IMR-90 (cell line): ENCODE measurements at regions not wholly inside any gene's neighbourhood (a gene's known extent, or its start where the extent isn't known, plus 50 kb on each side); places are given as distances from the start of the nearest gene placed in this dataset.

Experiments
- ATAC-seq: fragments of 200-7000 bp; cut with Tn5 transposase; 2 replicates; pipeline ENCODE4 v1.9.1; 2020; ENCODE audit warnings: low read depth, mild to moderate bottlenecking, moderate library complexity
- BruUV-seq: library from RNA; stranded (reverse); fragments of 400-500 nt; replicated peaks from 2 replicates; lab custom pipeline; 2021; lab: Mats Ljungman, UMichigan
- CTCF ChIA-PET: fragments of 300-600 bp; formaldehyde crosslinking; extraction: SDS; loops from one replicate; lab custom pipeline; 2021; ENCODE audit warnings: antibody characterized with exemption; lab: Yijun Ruan, JAX
- POLR2A ChIA-PET: fragments of 300-600 bp; sonication (Branson Sonifier 250); formaldehyde crosslinking; loops from one replicate; lab custom pipeline; 2022; ENCODE audit warnings: antibody characterized with exemption; ENCODE audit not compliant: unreplicated experiment; lab: Charles Lee
- DNase-seq: peaks from one replicate; pipeline ENCODE4 v3.0.0; 2013
- H2AFZ ChIP-seq: replicated peaks from 2 replicates; pipeline ENCODE3; 2013; ENCODE audit warnings: low read length, mild to moderate bottlenecking; ENCODE audit not compliant: poor library complexity
- H2AK5ac ChIP-seq: 2 replicates; pipeline ENCODE4 v1.6.1; 2013; ENCODE audit warnings: low read depth, low read length, inconsistent platforms
- H2AK9ac ChIP-seq: replicated peaks from 2 replicates; pipeline ENCODE3; 2013; ENCODE audit warnings: mild to moderate bottlenecking, low read depth, low read length, moderate library complexity; ENCODE audit not compliant: poor library complexity
- H2BK120ac ChIP-seq: 2 replicates; pipeline ENCODE4 v1.6.1; 2013; ENCODE audit warnings: low read depth, low read length, inconsistent platforms
- H2BK15ac ChIP-seq: 3 replicates; pipeline ENCODE4 v1.6.1; 2013; ENCODE audit warnings: low read depth, low read length, inconsistent platforms
- H2BK20ac ChIP-seq: 2 replicates; pipeline ENCODE4 v1.6.1; 2013; ENCODE audit warnings: low read depth, mild to moderate bottlenecking, inconsistent platforms, low read length, moderate library complexity
- H2BK5ac ChIP-seq: 2 replicates; pipeline ENCODE4 v1.6.1; 2013; ENCODE audit warnings: mild to moderate bottlenecking, low read depth, low read length, inconsistent platforms; ENCODE audit not compliant: poor library complexity, severe bottlenecking
- H3K14ac ChIP-seq: replicated peaks from 2 replicates; pipeline ENCODE4 v1.6.1; 2013; ENCODE audit warnings: low read depth, low read length, inconsistent platforms
- H3K18ac ChIP-seq: 2 replicates; pipeline ENCODE4 v1.6.1; 2013; ENCODE audit warnings: low read depth, low read length, control low read depth
- H3K23ac ChIP-seq: 2 replicates; pipeline ENCODE4 v1.6.1; 2013; ENCODE audit warnings: low read depth, low read length, inconsistent platforms
- H3K27ac ChIP-seq: 2 replicates; pipeline ENCODE4 v1.5.1; 2013; ENCODE audit warnings: mild to moderate bottlenecking, control low read depth, low read length; ENCODE audit not compliant: insufficient read depth
- H3K27me3 ChIP-seq: 2 replicates; pipeline ENCODE4 v1.6.1; 2013; ENCODE audit warnings: low read length; ENCODE audit not compliant: control insufficient read depth, insufficient read depth
- H3K36me3 ChIP-seq: 2 replicates; pipeline ENCODE4 v1.6.1; 2013; ENCODE audit warnings: low read length, mixed read lengths; ENCODE audit not compliant: control insufficient read depth, insufficient read depth
- H3K4ac ChIP-seq: 2 replicates; pipeline ENCODE4 v1.6.1; 2013; ENCODE audit warnings: low read depth, low read length, inconsistent platforms
- H3K4me1 ChIP-seq: 2 replicates; pipeline ENCODE4 v1.6.1; 2013; ENCODE audit warnings: low read length, mixed read lengths; ENCODE audit not compliant: control insufficient read depth, insufficient read depth
- H3K4me2 ChIP-seq: 2 replicates; pipeline ENCODE4 v1.6.1; 2013; ENCODE audit warnings: low read depth, mild to moderate bottlenecking, control low read depth, low read length, moderate library complexity
- H3K4me3 ChIP-seq: 2 replicates; pipeline ENCODE4 v1.5.1; 2013; ENCODE audit warnings: low read depth, mild to moderate bottlenecking, control low read depth, low read length, moderate library complexity; ENCODE audit not compliant: insufficient read depth
- H3K56ac ChIP-seq: 2 replicates; pipeline ENCODE4 v1.6.1; 2013; ENCODE audit warnings: low read length, inconsistent platforms; ENCODE audit not compliant: insufficient read depth; ENCODE audit errors: extremely low read depth
- H3K79me1 ChIP-seq, 2 experiments: 2 replicates each; pipeline ENCODE4 v1.6.1; 2013; ENCODE audit warnings: low read length in 2 of 2, inconsistent platforms in 1 of 2, low read depth in 1 of 2
- H3K9ac ChIP-seq: 2 replicates; pipeline ENCODE4 v1.6.1; 2013; ENCODE audit warnings: low read depth, low read length, control low read depth
- H3K9me1 ChIP-seq: 2 replicates; pipeline ENCODE4 v1.6.1; 2013; ENCODE audit warnings: low read length, inconsistent platforms; ENCODE audit not compliant: insufficient read depth
- H3K9me3 ChIP-seq: 2 replicates; pipeline ENCODE4 v1.6.1; 2013; ENCODE audit warnings: low read length; ENCODE audit not compliant: control insufficient read depth, insufficient read depth
- H4K20me1 ChIP-seq: 2 replicates; pipeline ENCODE4 v1.6.1; 2013; ENCODE audit warnings: low read length, inconsistent platforms; ENCODE audit not compliant: insufficient read depth
- H4K5ac ChIP-seq: 2 replicates; pipeline ENCODE4 v1.6.1; 2013; ENCODE audit warnings: mild to moderate bottlenecking, low read depth, low read length, control low read depth
- H4K8ac ChIP-seq, 2 experiments: 2 replicates each; pipeline ENCODE4 v1.6.1; 2013; ENCODE audit warnings: low read depth in 2 of 2, low read length in 2 of 2, control low read depth in 1 of 2, inconsistent platforms in 1 of 2
- H4K91ac ChIP-seq: 2 replicates; pipeline ENCODE4 v1.6.1; 2013; ENCODE audit warnings: low read depth, low read length, inconsistent platforms; ENCODE audit not compliant: insufficient read depth
- CEBPB ChIP-seq: IDR thresholded peaks from 2 replicates; pipeline ENCODE4 v1.6.1; 2012; ENCODE audit warnings: low read depth, low read length, improper control_type of control experiment
- CHD1 ChIP-seq: IDR thresholded peaks from 2 replicates; pipeline ENCODE4 v1.6.1; 2012; ENCODE audit warnings: low read depth, low read length, improper control_type of control experiment
- MAFK ChIP-seq: IDR thresholded peaks from 2 replicates; pipeline ENCODE4 v1.6.1; 2012; ENCODE audit warnings: low read depth, low read length, improper control_type of control experiment
- RAD21 ChIP-seq: IDR thresholded peaks from 2 replicates; pipeline ENCODE4 v1.6.1; 2012; ENCODE audit warnings: low read length, improper control_type of control experiment
- RCOR1 ChIP-seq: IDR thresholded peaks from 2 replicates; pipeline ENCODE4 v1.6.1; 2012; ENCODE audit warnings: mild to moderate bottlenecking, low read length, improper control_type of control experiment; ENCODE audit not compliant: insufficient replicate concordance
- RFX5 ChIP-seq: IDR thresholded peaks from 2 replicates; pipeline ENCODE4 v1.8.0; 2012; ENCODE audit warnings: low read depth, mild to moderate bottlenecking, low read length, moderate library complexity
- USF2 ChIP-seq: fragments of 150-350 bp; IDR thresholded peaks from 2 replicates; pipeline ENCODE4 v1.6.1; 2017; ENCODE audit warnings: mild to moderate bottlenecking, antibody characterized with exemption, low read length, low read depth
- WGBS, 2 experiments: methylation state at CpG; one replicate each; pipeline versions ENCODE4 v1.1.5 to v1.1.7; 2013; ENCODE audit warnings: missing lambda C conversion rate in 2 of 2; ENCODE audit not compliant: insufficient read length in 1 of 2; ENCODE audit errors: extremely low coverage in 2 of 2; 5-methylcytosine and 5-hydroxymethylcytosine counted together
- dilution Hi-C: fragments of 300-500 bp; cut with HindIII; formaldehyde crosslinking; loops from one replicate; pipeline ENCODE4 v1.14.3; 2018; ENCODE audit warnings: low sequenced_read_pairs; ENCODE audit not compliant: unreplicated experiment
- in situ Hi-C: fragments of 300-500 bp; cut with MboI; formaldehyde crosslinking; loops from 3 replicates; pipeline ENCODE4 v1.14.3; 2019; ENCODE audit warnings: low sequenced_read_pairs, inconsistent platforms, mixed read lengths
- intact Hi-C: fragments of 100-400 bp; cut with micrococcal nuclease; formaldehyde crosslinking; loops from 2 replicates; pipeline ENCODE4 v1.10.0; 2022

- TF ChIP-seq MAFK (no peak), RCOR1 (no peak), CEBPB (no peak), USF2 (no peak), CHD1 (no peak), RAD21 (no peak), RFX5 (no peak)
- no peak overlapping the region for H3K4ac ChIP-seq
- no peaks in the 10 kb centered on the region for H3K27me3 ChIP-seq
- no peak overlapping the region for H2BK120ac ChIP-seq
- no peak for DNase-seq
- WGBS, 2 experiments, result 40% methylated on average over 1 of the region's 5 CpGs; no CpG with 5 or more reads in 1 of the 2 experiments
- no peak overlapping the region for H2AK5ac ChIP-seq
- H2BK15ac ChIP-seq, result no peak overlapping the region
- H3K23ac ChIP-seq, result no peak overlapping the region
- H4K91ac ChIP-seq, result no peak overlapping the region
- H3K36me3 ChIP-seq, result no peaks in the 10 kb centered on the region
- no TSS peak for BruUV-seq
- intact Hi-C loops, result no loop called here
- ATAC-seq, result no peak
- H3K79me1 ChIP-seq, result no peaks in the 10 kb centered on the region
- no peak overlapping the region for H4K8ac ChIP-seq
- no peak overlapping the region for H3K18ac ChIP-seq
- no peak overlapping the region for H3K4me3 ChIP-seq
- no peak overlapping the region for H2BK5ac ChIP-seq
- no peak overlapping the region for H3K9ac ChIP-seq
- dilution Hi-C loops, result no loop called here
- H3K9me3 ChIP-seq, result no peaks in the 10 kb centered on the region; the same call in 1 of the 2 replicates
- H3K9me1 ChIP-seq, result no peaks in the 10 kb centered on the region
- no peak overlapping the region for H3K14ac ChIP-seq
- no peak overlapping the region for H4K5ac ChIP-seq
- H3K56ac ChIP-seq, result no peak overlapping the region
- H2BK20ac ChIP-seq, result no peak overlapping the region
- H4K20me1 ChIP-seq, result no peaks in the 10 kb centered on the region
- no peak overlapping the region for H3K4me2 ChIP-seq
- no peak overlapping the region for H2AFZ ChIP-seq
- H2AK9ac ChIP-seq, result no peak overlapping the region
- ChIA-PET CTCF (no interaction called here), POLR2A (no interaction called here)
- no peak overlapping the region for H3K27ac ChIP-seq
- in situ Hi-C loops, result no loop called here
- no peaks in the 10 kb centered on the region for H3K4me1 ChIP-seq
These were observed 503.4 kb upstream of the VRK2 start for GRCh38 chr2:57543211-57543610.
